Activated CD4-positive, alpha-beta T cell treated with anti-CD3 and anti-CD28 coated beads, Interleukin-2, Interleukin-4, amounts not matched to agents 100 ng/mL and 50 ng/mL, durations not matched to agents 16 hours and 8 hours (primary cell): ENCODE measurements at regions not wholly inside any gene's neighbourhood (a gene's known extent, or its start where the extent isn't known, plus 50 kb on each side); places are given as distances from the start of the nearest gene placed in this dataset.
"Not testable (repeated sequence)": the region's sequence is repeated elsewhere in the genome, so short reads cannot be mapped to it uniquely, and the experiment has no call there.

Source experiments
- DNase-seq: peaks from one replicate; pipeline ENCODE4 v3.0.0-alpha.2; 2020; ENCODE audit warnings: low spot score

DNA sequence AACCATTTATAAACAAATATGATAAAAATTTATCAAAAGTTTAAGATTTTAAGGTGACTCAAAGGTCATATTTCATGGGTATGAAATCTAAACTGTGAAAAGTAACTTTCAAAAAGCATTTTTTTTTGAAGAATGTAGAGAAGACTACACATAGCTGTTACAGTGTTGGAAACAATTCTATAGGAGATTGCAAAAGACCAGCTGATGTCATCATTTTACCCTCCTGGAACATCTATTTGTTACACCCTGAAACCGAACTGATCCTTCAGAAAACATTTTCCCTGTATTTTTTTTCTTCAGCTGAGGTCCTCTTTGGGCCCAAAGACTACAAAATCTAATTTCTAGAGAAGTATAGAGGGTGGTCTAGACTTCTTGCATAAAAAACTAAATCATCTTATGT is 297.5 kb upstream of the FERMT1 start:
- no peak for DNase-seq

DNA sequence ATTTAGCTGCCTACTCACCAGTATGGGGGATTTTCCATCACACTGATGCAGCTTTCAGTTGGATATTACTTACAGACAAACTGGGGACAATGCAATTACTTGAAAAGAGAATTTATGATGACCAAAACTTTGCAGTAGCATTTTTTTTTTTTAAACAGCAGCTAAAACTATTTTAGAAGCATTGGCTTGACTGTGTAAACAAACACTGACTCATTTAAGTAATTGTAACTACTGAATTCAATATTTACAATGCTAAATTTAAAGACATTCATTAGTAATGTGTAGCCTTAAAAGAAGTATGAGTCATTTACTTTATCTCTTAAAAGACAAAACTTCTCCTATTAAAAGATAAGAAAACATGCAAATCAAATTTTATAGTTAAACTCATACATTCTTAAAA is 295.9 kb upstream of the FERMT1 start:
- no peak for DNase-seq

- DNase-seq, result no peak
These were observed 293.5 kb upstream of the FERMT1 start for GRCh38 chr20:6416371-6416770.

DNA sequence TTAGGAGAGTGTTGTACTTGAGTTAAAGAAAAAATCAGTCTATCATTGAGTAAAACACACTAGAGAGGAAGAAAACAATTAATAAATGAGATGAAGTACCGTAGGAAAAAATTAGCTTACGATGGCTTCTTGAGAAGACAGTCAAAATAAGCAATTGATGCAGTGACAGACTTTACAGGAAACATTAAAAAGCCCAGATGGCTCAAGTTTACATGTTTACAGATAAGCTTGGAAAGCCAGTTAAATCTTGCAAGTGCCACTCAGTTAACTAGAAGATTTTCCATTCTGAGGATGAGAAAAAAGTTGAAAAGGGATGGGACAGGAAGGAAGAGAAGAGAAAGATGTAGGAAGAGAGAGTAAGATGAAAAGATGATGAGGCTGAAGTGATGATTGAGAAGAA is 288.8 kb upstream of the FERMT1 start:
- DNase-seq, result no peak

GRCh38 chr20:6410721-6411120 is 287.9 kb upstream of the FERMT1 start:
- no peak for DNase-seq

DNA sequence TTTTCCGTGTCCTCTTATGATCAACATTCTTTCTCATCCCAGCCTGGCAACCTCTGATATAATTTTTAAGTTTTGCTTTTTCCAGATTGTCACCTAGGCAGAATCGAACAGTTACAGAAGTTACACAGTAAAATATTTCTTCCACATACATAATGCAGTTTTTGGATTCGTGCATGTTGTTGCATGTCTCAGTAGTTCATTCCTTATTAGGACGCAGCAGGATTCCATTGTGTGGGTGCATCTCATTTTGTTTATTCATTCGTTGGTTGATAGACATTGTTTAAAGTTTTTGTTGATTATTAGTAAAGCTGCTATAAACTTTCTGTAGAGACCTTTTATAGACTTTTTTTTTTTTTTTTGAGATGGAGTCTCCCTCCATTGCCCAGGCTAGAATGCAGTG is 284.3 kb upstream of the FERMT1 start:
- no peak for DNase-seq

GRCh38 chr20:6401893-6402557 is 279.2 kb upstream of the FERMT1 start:
- DNase-seq, result no peak

GRCh38 chr20:6397115-6397514 is 274.3 kb upstream of the FERMT1 start:
- DNase-seq, result no peak

- DNase-seq, result no peak
These were observed 272.9 kb upstream of the FERMT1 start for GRCh38 chr20:6395695-6396094.

DNA sequence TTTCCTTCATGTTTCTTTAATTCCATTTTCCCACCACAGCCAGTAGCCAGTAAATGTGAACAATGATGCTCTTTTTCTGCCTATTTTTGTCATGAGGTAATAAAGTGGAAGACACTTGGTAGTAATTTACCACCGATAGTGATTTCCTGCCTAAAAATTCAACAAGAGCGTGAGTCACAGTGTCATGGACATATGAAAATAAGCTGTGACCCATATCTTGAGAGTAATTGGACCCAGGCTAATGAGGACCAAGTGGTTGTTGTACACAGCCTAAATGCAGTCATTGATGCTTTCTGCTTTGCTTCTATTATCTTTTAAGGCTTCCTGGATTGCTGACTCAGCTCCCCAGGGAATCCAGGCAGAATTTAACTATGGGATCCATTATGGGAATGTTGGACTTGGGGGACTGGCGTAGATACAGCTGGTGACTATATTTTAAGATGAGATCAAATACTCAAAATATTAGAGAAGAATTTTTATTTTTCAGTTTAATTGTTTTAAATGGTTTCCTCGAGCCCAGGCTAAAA is 265.9 kb upstream of the FERMT1 start:
- DNase-seq, result no peak

GRCh38 chr20:6384956-6385486 is 262.2 kb upstream of the FERMT1 start:
- DNase-seq, result no peak

GRCh38 chr20:6384380-6384779 is 261.6 kb upstream of the FERMT1 start:
- no peak for DNase-seq

GRCh38 chr20:6381887-6382286 is 259.1 kb upstream of the FERMT1 start:
- DNase-seq, result no peak

DNA sequence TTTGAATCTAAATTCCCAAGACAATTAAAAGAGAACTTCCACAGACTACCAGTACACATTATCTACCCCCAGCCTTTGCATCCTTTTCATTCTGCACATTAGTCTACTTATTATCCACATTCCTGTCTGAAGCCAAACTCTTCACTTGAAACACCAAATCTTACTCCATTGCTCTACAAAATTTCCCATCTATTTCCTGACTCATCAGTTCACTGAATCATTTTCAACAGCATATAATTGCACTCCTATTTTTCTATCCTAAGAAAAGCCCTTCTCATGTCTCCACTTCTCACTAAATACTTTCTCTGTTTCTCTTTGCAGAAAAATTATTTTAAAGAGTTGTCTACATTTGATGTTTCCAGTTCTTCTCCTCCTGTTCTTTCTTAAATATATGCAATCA is 239.4 kb upstream of the FERMT1 start:
- no peak for DNase-seq

GRCh38 chr20:6360766-6361165 is 237.9 kb upstream of the FERMT1 start:
- DNase-seq, result no peak

DNA sequence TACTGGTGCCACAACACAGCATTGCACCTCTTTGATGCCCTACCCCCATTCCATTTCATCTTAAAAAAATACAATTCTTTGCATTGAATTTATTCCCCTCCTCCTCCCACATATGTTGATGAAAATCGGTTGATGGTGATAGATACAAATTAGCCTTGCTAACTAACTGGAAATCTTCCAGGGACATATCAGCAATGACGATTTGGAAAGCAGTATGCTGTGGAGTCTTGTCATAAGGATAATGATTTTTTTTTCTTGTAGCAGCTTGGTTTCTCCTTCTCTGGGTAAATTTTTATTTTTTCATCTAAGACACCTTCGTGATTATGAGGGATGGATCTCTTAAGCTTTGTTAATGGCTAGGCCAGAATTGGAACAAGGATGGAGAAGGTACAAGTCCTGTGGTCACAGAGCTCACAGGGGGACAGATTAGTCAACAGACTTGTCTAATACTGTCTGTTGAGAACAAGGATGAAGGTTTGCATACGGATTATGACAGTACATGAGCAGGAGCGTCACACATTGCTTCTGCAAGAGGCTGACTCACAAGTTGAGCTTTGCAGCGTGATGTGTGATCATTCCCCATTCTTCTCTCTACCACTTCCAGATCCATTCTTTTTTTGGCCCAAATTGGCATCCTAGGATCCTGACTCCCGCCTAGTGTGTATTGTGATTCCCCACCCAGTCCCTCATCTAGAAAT is 233.1 kb upstream of the FERMT1 start:
- no peak for DNase-seq

- DNase-seq, result no peak
These were observed 226.1 kb upstream of the FERMT1 start for GRCh38 chr20:6348908-6349307.

DNA sequence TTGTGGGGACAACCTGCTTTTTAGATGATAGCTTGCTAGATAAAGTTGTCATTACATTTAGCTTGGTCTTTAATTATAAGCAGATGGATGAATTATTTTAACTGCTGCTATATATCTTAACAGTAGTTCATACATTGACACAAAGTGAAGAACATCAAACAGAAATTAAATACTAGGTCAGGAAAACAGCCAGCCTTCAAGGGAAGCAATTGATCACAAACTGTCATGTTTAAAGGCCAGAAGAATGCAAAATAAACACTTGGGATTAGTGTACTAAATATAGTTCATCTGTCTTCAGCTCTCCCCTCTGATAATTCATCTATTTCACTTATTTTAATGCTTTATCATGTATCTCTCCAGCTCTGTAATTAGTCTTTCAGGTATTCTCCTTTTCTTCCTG is 225.1 kb upstream of the FERMT1 start:
- DNase-seq, result no peak

GRCh38 chr20:6341491-6341890 is 218.7 kb upstream of the FERMT1 start:
- DNase-seq, result no peak

- no peak for DNase-seq
These were observed 216.3 kb upstream of the FERMT1 start for GRCh38 chr20:6339176-6339575.

GRCh38 chr20:6333110-6333509 is 210.3 kb upstream of the FERMT1 start:
- no peak for DNase-seq

GRCh38 chr20:6321235-6321634 is 198.4 kb upstream of the FERMT1 start:
- not testable (repeated sequence) for DNase-seq

GRCh38 chr20:6311841-6312655 is 189.2 kb upstream of the FERMT1 start:
- no peak for DNase-seq
